Heart left ventricle (tissue), 16 donors: ENCODE measurements at regions not wholly inside any gene's neighbourhood (a gene's known extent, or its start where the extent isn't known, plus 50 kb on each side); places are given as distances from the start of the nearest gene placed in this dataset.

Source experiments
- ATAC-seq, 4 donors: fragments of 200-7000 bp; cut with Tn5 transposase; one replicate each; pipeline ENCODE4 v1.9.1; 2020 to 2022; ENCODE audit warnings: moderate library complexity in 4 of 4, mild to moderate bottlenecking in 3 of 4, moderate number of reproducible peaks in 1 of 4
- DNase-seq, 5 donors: peaks; one replicate each; pipeline ENCODE4 v3.0.0-alpha.2; 2020
- H3K27ac ChIP-seq, 12 donors: fragments of 200-600 bp; sonication (generic) in 4 of 12; one replicate each; pipeline versions ENCODE4 v1.5.0 to v1.8.0; 2016 to 2022; ENCODE audit warnings: mild to moderate bottlenecking in 2 of 12
- H3K27me3 ChIP-seq, 9 donors: fragments of 200-600 bp; sonication (generic) in 2 of 9; one replicate each; pipeline versions ENCODE4 v1.5.1 to v1.8.0; 2016 to 2022; ENCODE audit warnings: mild to moderate bottlenecking in 3 of 9
- H3K36me3 ChIP-seq, 9 donors: fragments of 200-600 bp; sonication (generic) in 2 of 9; one replicate each; pipeline versions ENCODE4 v1.5.0 to v1.8.0; 2018 to 2022; ENCODE audit warnings: mild to moderate bottlenecking in 2 of 9
- H3K4me1 ChIP-seq, 12 donors: fragments of 200-600 bp; sonication (generic) in 4 of 12; one replicate each; pipeline versions ENCODE4 v1.5.0 to v1.8.0; 2016 to 2022; ENCODE audit warnings: mild to moderate bottlenecking in 3 of 12
- H3K4me3 ChIP-seq, 12 donors: fragments of 200-600 bp; sonication (generic) in 4 of 12; one replicate each; pipeline versions ENCODE4 v1.5.0 to v1.8.0; 2017 to 2022; ENCODE audit warnings: mild to moderate bottlenecking in 9 of 12, moderate library complexity in 4 of 12
- H3K9me3 ChIP-seq, 12 donors: fragments of 200-600 bp; sonication (generic) in 4 of 12; one replicate each; pipeline versions ENCODE4 v1.5.0 to v1.8.0; 2016 to 2022; ENCODE audit warnings: mild to moderate bottlenecking in 1 of 12
- POLR2A ChIP-seq, 2 donors: fragments of 450-650 bp; IDR thresholded peaks; one replicate each; pipeline ENCODE4 v1.6.1; 2017; ENCODE audit warnings: antibody characterized with exemption in 2 of 2, mild to moderate bottlenecking in 2 of 2, moderate library complexity in 2 of 2
- WGBS, 4 donors: extraction: QIAGEN DNeasy Blood & Tissue Kit in 2 of 4; methylation state at CpG; one replicate each; pipeline versions ENCODE4 v1.1.5 to v1.1.7; 2013 to 2018; 5-methylcytosine and 5-hydroxymethylcytosine counted together
- intact Hi-C, 10 donors: fragments of 100-400 bp; cut with DNase I; formaldehyde crosslinking; loops; one replicate each; pipeline versions ENCODE4 v1.11.1 to v1.14.2; 2022
- TF ChIP-seq, protein P1 (sequence below), 12 donors: fragments of 200-600 bp; sonication (generic) in 4 of 12; IDR thresholded peaks; one replicate each; pipeline versions ENCODE4 v1.5.0 to v1.8.0; 2018 to 2022; ENCODE audit warnings: antibody characterized with exemption in 12 of 12, mild to moderate bottlenecking in 5 of 12
- donor health status: ischemic (EF 13 %, LVEDD 7.1; RV severe dilation, severe dysfunction).
- donor health status: healthy with polysubstance abuse.
- donor health status: DM: no; HTN: yes; CAD: no.
- donor health status: DM: no; HTN: no; CAD: no.
- donor health status: ischemic (EF 25% LVEDD 6.9; RV normal size, moderate dysfunction).
- donor health status: ischemic (EF 25% LVEDD 5.7; RV mildly dilated, moderate dysfunction).
- donor health status: healthy.
- donor health status: DM: yes; HTN: yes; CAD: no.
- donor health status: ischemic (EF 35%, LVEDD 5.7; RV mildly dilated, moderate dysfunction).
- donor health status: nonischemic (EF 11% LVEDD 7.7; RV severe dilation, severe dysfunction).
- donor health status: DM: yes; HTN: yes; CAD: no.
- donor health status: PGD.
- donor health status: ischemic (EF 29% LVEDD 5.4; RV normal size, mild dysfunction).
- donor health status: nonischemic (EF 23%, LVEDD 6.1; RV moderate dilation, normal function).

DNA sequence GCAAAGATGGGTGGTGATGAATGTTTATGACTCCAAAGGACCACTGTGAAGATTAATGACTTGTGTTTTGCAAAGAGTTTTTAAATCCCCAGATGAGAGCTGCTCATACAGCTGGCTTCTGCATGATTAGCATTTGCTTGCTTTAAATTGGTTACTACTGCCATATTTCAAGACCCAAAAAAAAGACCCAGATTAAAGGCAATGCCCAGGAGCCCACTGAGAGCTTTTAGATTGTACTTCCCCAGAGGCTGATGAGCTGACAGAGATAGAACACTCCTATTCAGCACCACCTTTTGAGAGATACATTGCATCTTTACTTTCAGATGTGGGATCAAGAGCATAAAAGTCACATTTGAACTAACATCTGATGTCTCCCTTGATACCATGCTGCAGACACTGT lies 142.0 kb downstream of the HNRNPD start:
- TF ChIP-seq, protein P1, sequence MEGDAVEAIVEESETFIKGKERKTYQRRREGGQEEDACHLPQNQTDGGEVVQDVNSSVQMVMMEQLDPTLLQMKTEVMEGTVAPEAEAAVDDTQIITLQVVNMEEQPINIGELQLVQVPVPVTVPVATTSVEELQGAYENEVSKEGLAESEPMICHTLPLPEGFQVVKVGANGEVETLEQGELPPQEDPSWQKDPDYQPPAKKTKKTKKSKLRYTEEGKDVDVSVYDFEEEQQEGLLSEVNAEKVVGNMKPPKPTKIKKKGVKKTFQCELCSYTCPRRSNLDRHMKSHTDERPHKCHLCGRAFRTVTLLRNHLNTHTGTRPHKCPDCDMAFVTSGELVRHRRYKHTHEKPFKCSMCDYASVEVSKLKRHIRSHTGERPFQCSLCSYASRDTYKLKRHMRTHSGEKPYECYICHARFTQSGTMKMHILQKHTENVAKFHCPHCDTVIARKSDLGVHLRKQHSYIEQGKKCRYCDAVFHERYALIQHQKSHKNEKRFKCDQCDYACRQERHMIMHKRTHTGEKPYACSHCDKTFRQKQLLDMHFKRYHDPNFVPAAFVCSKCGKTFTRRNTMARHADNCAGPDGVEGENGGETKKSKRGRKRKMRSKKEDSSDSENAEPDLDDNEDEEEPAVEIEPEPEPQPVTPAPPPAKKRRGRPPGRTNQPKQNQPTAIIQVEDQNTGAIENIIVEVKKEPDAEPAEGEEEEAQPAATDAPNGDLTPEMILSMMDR (IDR thresholded peaks at IDR 0.05) = no peak
- TF ChIP-seq POLR2A (IDR thresholded peaks at IDR 0.05) = no peak

DNA sequence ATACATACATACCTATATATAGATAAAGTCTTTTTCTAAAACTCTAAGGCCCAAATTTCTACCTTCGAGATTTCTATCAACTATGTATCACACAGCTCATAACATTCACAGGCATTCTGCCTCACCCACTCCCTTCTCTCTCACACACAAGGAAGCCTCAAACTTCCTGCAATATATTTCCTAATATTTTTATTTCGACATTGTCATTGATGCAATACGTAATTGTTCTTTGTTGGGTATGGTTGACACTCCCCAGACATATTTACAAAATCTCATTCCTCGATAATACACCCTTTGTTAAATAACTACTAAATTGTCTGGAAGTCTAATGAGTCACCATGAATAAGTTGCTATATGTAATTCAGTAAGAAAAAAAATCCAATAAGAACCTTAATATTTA lies 143.5 kb downstream of the HNRNPD start:
- no peak overlapping the region for H3K27ac ChIP-seq
- H3K9me3 ChIP-seq = no peaks in the 10 kb centered on the region
- H3K4me3 ChIP-seq = no peak overlapping the region
- TF ChIP-seq, protein P1 (IDR thresholded peaks at IDR 0.05) = no peak
- TF ChIP-seq POLR2A (IDR thresholded peaks at IDR 0.05) = no peak
- no peaks in the 10 kb centered on the region for H3K4me1 ChIP-seq
- DNase-seq (no peak), ATAC-seq (no peak)
- peaks cover 0 to 4% (median 0%) of the 10 kb centered on the region in 9 donors for H3K27me3 ChIP-seq
- 72 to 85% (median 78%) methylated on average over 4 of the region's 4 CpGs for WGBS, 4 donors
- no peaks in the 10 kb centered on the region for H3K36me3 ChIP-seq
- intact Hi-C loops = no loop called here

More for the DNA sequence above, 142.0 kb downstream of the HNRNPD start:
- Histone ChIP-seq H3K27ac (no peak overlapping the region), H3K36me3 (no peaks in the 10 kb centered on the region), H3K9me3 (no peaks in the 10 kb centered on the region), H3K4me1 (no peaks in the 10 kb centered on the region), H3K4me3 (no peak overlapping the region), H3K27me3 (peaks cover 0 to 4% (median 0%) of the 10 kb centered on the region in 9 donors)
- no peak for DNase-seq
- no peak for ATAC-seq
- intact Hi-C loops = no loop called here

DNA sequence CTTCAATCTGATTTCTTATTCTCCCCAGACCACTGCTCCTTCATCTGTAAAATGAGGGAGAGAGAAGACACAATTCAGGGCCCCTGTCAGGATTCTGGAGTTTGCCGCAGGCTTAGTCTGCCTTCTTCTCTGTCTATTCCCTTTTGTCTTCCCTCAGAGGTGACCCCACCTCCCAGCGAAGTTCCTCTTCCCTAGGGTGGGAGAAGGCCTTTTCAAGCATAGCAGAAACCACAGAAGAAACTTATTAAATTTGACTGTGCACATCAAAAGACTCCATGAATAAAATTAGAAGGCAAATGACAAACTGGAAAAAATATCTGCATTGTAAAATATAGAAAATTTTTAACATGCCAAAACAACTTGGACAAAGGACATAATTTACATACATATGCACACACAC lies 148.8 kb downstream of the HNRNPD start:
- 67 to 84% (median 75%) methylated on average over 2 of the region's 2 CpGs for WGBS, 4 donors
- Histone ChIP-seq H3K36me3 (no peaks in the 10 kb centered on the region), H3K9me3 (no peaks in the 10 kb centered on the region), H3K27me3 (peaks cover 0 to 4% (median 0%) of the 10 kb centered on the region in 9 donors), H3K4me3 (no peak overlapping the region), H3K4me1 (peaks cover 0 to 18% (median 0%) of the 10 kb centered on the region in 12 donors), H3K27ac (no peak overlapping the region)
- no peak for ATAC-seq
- no peak for DNase-seq
- TF ChIP-seq, protein P1 (IDR thresholded peaks at IDR 0.05) = no peak
- no peak for TF ChIP-seq POLR2A (IDR thresholded peaks at IDR 0.05)
- intact Hi-C loops = no loop called here

DNA sequence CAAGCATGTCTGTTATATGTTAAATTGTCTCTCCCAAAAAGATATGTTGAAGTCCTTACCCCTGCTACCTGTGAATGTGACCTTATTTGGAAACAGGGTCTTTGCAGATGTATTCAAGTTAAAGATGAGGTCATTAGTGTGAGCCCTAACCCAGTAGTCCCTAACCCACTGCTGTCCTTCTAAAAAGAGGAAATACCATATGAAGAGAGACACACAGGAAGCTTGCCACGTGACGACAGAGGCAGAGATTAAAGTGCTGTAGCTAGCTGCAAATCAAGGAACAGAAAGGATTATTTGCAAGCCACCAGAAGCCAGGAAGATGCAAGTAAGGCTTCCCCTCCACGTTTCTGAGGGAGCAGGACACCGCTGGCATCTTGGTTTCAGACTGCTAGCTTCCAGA lies 150.1 kb downstream of the HNRNPD start:
- H3K36me3 ChIP-seq = no peaks in the 10 kb centered on the region
- H3K27ac ChIP-seq = peak overlapping the region in 1 of 12 donors; percentile 1
- peak in 3 of 4 donors; percentile 56 to 62 (median 58) for ATAC-seq
- TF ChIP-seq, protein P1 (IDR thresholded peaks at IDR 0.05) = no peak
- TF ChIP-seq POLR2A (IDR thresholded peaks at IDR 0.05) = no peak
- peaks cover 0 to 4% (median 0%) of the 10 kb centered on the region in 9 donors for H3K27me3 ChIP-seq
- H3K9me3 ChIP-seq = no peaks in the 10 kb centered on the region
- peak in 4 of 5 donors; percentile 8 to 58 (median 26) for DNase-seq
- intact Hi-C loops = no loop called here
- 17 to 22% (median 20%) methylated on average over 4 of the region's 4 CpGs for WGBS, 4 donors
- H3K4me3 ChIP-seq = no peak overlapping the region
- H3K4me1 ChIP-seq = peaks cover 0 to 18% (median 0%) of the 10 kb centered on the region in 12 donors
